ENCODE measurements at regions not wholly inside any gene's neighbourhood (a gene's known extent, or its start where the extent isn't known, plus 50 kb on each side); places are given as distances from the start of the nearest gene placed in this dataset.

GRCh38 chr2:136306836-136307235, 188.9 kb upstream of the CXCR4 start:
- Histone ChIP-seq H3K9me3 (ENCODE audit: insufficient read depth, low read length, severe bottlenecking) (no peaks in the 10 kb centered on the region), H3K9ac (ENCODE audit: low read depth, low read length) (no peak overlapping the region), H3K27me3 (ENCODE audit: insufficient read depth, low read length, poor library complexity) (no peaks in the 10 kb centered on the region), H3K4me3 (ENCODE audit: low read depth in 1 of 2, low read length in 2 of 2) (no peak overlapping the region), H3K36me3 (ENCODE audit: insufficient read depth, low read length) (no peaks in the 10 kb centered on the region), H3K27ac (ENCODE audit: low read length) (no peak overlapping the region), H4K20me1 (ENCODE audit: insufficient read depth, low read length) (no peaks in the 10 kb centered on the region), H3K79me2 (ENCODE audit: insufficient read depth, low read length) (no peaks in the 10 kb centered on the region), H3K4me2 (ENCODE audit: insufficient read depth, low read length) (no peak overlapping the region), H2AFZ (ENCODE audit: low read depth, low read length) (no peak overlapping the region), H3K4me1 (ENCODE audit: insufficient read depth, low read length) (peaks cover 19% of the 10 kb centered on the region)
- TF ChIP-seq EZH2 (IDR thresholded peaks at IDR 0.05; ENCODE audit: borderline replicate concordance, low read depth, low read length, severe bottlenecking) (no peak), CTCF (IDR thresholded peaks at IDR 0.05; ENCODE audit: borderline replicate concordance, extremely low read depth, low read length, poor library complexity, severe bottlenecking) (no peak)
- DNase-seq (no peak), ATAC-seq (ENCODE audit: insufficient read depth, low read depth) (no peak)

- ATAC-seq (ENCODE audit: insufficient read depth, low read depth) (peak; percentile 95), DNase-seq (peak; percentile 63)
- H3K27ac ChIP-seq (ENCODE audit: low read length), result peak overlapping the region; percentile 36; the same call in 1 of the 2 replicates
- H3K4me3 ChIP-seq (ENCODE audit: low read depth in 1 of 2, low read length in 2 of 2), result no peak overlapping the region
- H3K9me3 ChIP-seq (ENCODE audit: insufficient read depth, low read length, severe bottlenecking), result no peaks in the 10 kb centered on the region
- H2AFZ ChIP-seq (ENCODE audit: low read depth, low read length), result peak overlapping the region; percentile 6; the same call in 1 of the 2 replicates
- no peaks in the 10 kb centered on the region for H3K79me2 ChIP-seq (ENCODE audit: insufficient read depth, low read length)
- H4K20me1 ChIP-seq (ENCODE audit: insufficient read depth, low read length), result no peaks in the 10 kb centered on the region
- TF ChIP-seq EZH2 (IDR thresholded peaks at IDR 0.05; ENCODE audit: borderline replicate concordance, low read depth, low read length, severe bottlenecking), result no peak
- no peak for TF ChIP-seq CTCF (IDR thresholded peaks at IDR 0.05; ENCODE audit: borderline replicate concordance, extremely low read depth, low read length, poor library complexity, severe bottlenecking)
- no peaks in the 10 kb centered on the region for H3K27me3 ChIP-seq (ENCODE audit: insufficient read depth, low read length, poor library complexity)
- H3K9ac ChIP-seq (ENCODE audit: low read depth, low read length), result no peak overlapping the region
- no peaks in the 10 kb centered on the region for H3K36me3 ChIP-seq (ENCODE audit: insufficient read depth, low read length)
- no peak overlapping the region for H3K4me2 ChIP-seq (ENCODE audit: insufficient read depth, low read length)
- peaks cover 19% of the 10 kb centered on the region for H3K4me1 ChIP-seq (ENCODE audit: insufficient read depth, low read length)
Observed at GRCh38 chr2:136305517-136306192, 187.7 kb upstream of the CXCR4 start.

GRCh38 chr2:136301006-136301405, 183.1 kb upstream of the CXCR4 start:
- Histone ChIP-seq H3K9ac (ENCODE audit: low read depth, low read length) (no peak overlapping the region), H3K4me1 (ENCODE audit: insufficient read depth, low read length) (peaks cover 18% of the 10 kb centered on the region), H3K27ac (ENCODE audit: low read length) (no peak overlapping the region), H3K4me2 (ENCODE audit: insufficient read depth, low read length) (no peak overlapping the region), H3K79me2 (ENCODE audit: insufficient read depth, low read length) (no peaks in the 10 kb centered on the region), H4K20me1 (ENCODE audit: insufficient read depth, low read length) (no peaks in the 10 kb centered on the region), H3K4me3 (ENCODE audit: low read depth in 1 of 2, low read length in 2 of 2) (no peak overlapping the region), H3K36me3 (ENCODE audit: insufficient read depth, low read length) (no peaks in the 10 kb centered on the region), H2AFZ (ENCODE audit: low read depth, low read length) (no peak overlapping the region), H3K9me3 (ENCODE audit: insufficient read depth, low read length, severe bottlenecking) (no peaks in the 10 kb centered on the region), H3K27me3 (ENCODE audit: insufficient read depth, low read length, poor library complexity) (no peaks in the 10 kb centered on the region)
- DNase-seq (no peak), ATAC-seq (ENCODE audit: insufficient read depth, low read depth) (no peak)
- no peak for TF ChIP-seq EZH2 (IDR thresholded peaks at IDR 0.05; ENCODE audit: borderline replicate concordance, low read depth, low read length, severe bottlenecking)

GRCh38 chr2:136298631-136299030, 180.7 kb upstream of the CXCR4 start:
- peaks cover 2% of the 10 kb centered on the region; the same call in 1 of the 2 replicates for H3K4me1 ChIP-seq (ENCODE audit: insufficient read depth, low read length)
- H2AFZ ChIP-seq (ENCODE audit: low read depth, low read length), result no peak overlapping the region
- H3K4me3 ChIP-seq (ENCODE audit: low read depth in 1 of 2, low read length in 2 of 2), result no peak overlapping the region
- H3K27ac ChIP-seq (ENCODE audit: low read length), result no peak overlapping the region
- no peaks in the 10 kb centered on the region for H3K27me3 ChIP-seq (ENCODE audit: insufficient read depth, low read length, poor library complexity)
- no peak overlapping the region for H3K9ac ChIP-seq (ENCODE audit: low read depth, low read length)
- H3K4me2 ChIP-seq (ENCODE audit: insufficient read depth, low read length), result no peak overlapping the region
- no peaks in the 10 kb centered on the region for H4K20me1 ChIP-seq (ENCODE audit: insufficient read depth, low read length)
- no peak for DNase-seq
- H3K36me3 ChIP-seq (ENCODE audit: insufficient read depth, low read length), result no peaks in the 10 kb centered on the region
- ATAC-seq (ENCODE audit: insufficient read depth, low read depth), result no peak
- TF ChIP-seq CTCF (IDR thresholded peaks at IDR 0.05; ENCODE audit: borderline replicate concordance, extremely low read depth, low read length, poor library complexity, severe bottlenecking) (no peak), EZH2 (IDR thresholded peaks at IDR 0.05; ENCODE audit: borderline replicate concordance, low read depth, low read length, severe bottlenecking) (no peak)
- H3K79me2 ChIP-seq (ENCODE audit: insufficient read depth, low read length), result no peaks in the 10 kb centered on the region
- no peaks in the 10 kb centered on the region for H3K9me3 ChIP-seq (ENCODE audit: insufficient read depth, low read length, severe bottlenecking)

All from DND-41 (cell line).